GM03348 (cell line): ENCODE measurements at regions not wholly inside any gene's neighbourhood (a gene's known extent, or its start where the extent isn't known, plus 50 kb on each side); places are given as distances from the start of the nearest gene placed in this dataset.
"Not testable (repeated sequence)": the region's sequence is repeated elsewhere in the genome, so short reads cannot be mapped to it uniquely, and the experiment has no call there.

Experiments
- DNase-seq: peaks from one replicate; pipeline ENCODE4 v3.0.0; 2012; ENCODE audit warnings: low spot score

DNA sequence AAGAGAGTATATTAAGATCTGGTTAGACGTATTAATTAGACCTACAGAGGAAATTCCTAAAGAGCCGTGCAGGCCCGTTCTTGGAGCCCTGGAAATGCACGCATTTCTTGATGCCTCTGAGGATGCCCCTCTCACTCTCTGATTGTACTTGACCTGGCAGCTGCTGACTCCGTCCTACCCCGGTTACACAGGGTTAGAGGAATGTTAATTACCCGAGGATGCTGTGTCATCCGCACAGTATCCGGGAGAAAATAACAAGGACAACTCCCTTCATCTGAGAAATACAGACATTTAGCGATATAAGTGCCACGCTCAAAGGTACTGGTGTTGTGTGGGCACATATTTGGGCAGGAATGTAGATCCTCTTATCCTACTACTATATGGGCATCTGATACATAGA, 404.6 kb upstream of the FAT1 start:
- DNase-seq, result peak; percentile 75

DNA sequence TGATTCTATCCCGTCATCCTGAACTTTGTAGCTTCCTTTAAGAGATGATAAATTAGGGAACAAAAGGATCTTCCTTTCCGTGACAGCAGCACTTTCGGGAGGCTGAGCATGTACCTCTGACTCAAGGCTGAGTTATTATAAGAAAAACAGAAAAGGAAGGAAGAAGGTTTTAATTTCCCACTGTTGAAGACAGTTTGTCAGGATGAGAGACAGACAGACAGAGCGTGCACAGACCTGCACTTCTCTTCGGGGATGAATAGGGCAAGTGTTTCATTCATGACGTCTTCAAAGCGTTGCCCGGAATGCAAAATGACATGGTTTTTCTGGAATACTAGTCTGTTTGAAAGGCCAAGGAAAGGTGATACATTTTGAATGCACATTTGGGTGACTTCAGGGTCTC, 405.3 kb upstream of the FAT1 start:
- peak; percentile 25 for DNase-seq

- not testable (repeated sequence) for DNase-seq
These were observed 408.2 kb upstream of the FAT1 start for GRCh38 chr4:187131826-187132225.

GRCh38 chr4:187135878-187136277, 412.2 kb upstream of the FAT1 start:
- DNase-seq, result no peak

DNA sequence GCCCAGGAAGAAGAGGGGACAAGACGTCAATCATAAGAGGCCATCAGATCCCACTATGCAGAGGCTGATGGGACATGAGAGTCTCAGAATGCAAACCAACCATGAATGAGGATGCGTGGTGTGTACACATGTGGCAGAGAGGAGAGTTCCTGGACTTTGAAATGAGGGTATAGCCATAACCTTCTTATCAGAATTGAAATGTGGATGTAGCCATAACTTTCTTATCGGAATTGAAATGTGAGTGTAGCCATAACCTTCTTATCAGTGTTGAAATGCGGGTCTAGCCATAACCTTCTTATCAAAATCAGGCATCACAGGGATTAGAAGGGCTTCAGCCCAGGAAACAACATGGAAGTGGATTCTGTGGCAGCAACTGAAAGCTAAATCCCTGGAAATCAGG, 415.5 kb upstream of the FAT1 start:
- no peak for DNase-seq

DNA sequence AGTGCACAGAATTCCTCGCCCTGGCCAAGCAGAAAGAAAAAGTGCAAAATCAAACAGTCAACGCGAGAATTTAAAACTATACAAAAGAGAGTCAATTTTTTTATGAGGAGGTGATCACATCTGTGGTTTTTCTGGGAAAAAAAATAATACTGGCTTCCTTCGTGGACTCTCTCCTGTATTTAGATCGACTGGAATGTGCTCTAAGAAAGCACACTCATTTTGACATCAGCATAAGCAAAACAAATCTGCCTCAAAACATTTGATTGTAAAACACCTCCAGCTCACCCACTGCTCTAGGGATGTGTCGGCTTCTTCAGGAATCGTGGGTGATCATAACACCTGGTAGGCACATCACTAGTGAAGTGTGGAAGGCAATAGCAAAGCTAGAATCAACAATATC, 417.4 kb upstream of the FAT1 start:
- DNase-seq, result no peak

DNA sequence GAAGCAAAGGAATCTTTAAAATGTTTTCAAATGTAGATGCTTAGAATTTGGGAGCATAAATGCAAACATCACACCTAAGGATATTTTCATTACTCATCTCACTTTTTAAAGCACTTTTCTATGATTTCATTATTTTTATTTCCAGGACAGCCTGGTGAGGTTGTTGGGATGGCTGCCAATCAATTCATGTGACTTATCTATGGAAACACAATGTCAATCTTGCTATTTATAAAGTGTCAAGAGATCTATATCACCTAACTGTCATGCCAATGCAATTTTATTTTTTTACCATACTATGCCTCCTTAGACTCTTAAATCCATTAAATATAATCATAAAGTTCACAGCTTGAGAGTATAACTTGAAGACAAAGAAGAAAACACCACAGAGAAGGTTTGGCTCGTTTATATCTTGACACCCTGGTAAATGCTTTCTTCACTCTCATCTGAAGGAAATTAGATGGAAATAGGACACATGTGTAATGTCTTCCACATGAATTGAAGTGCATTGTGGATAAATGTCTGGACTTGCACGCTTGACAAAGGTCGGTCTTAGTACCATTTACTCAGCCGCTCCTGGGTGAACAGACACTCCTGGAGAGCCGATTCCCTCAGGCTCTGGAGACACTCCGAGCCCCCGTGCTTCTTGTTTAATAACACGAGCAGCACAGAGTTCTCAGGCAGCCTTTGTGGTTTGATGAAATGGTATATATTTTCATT, 425.7 kb upstream of the FAT1 start:
- no peak for DNase-seq

DNA sequence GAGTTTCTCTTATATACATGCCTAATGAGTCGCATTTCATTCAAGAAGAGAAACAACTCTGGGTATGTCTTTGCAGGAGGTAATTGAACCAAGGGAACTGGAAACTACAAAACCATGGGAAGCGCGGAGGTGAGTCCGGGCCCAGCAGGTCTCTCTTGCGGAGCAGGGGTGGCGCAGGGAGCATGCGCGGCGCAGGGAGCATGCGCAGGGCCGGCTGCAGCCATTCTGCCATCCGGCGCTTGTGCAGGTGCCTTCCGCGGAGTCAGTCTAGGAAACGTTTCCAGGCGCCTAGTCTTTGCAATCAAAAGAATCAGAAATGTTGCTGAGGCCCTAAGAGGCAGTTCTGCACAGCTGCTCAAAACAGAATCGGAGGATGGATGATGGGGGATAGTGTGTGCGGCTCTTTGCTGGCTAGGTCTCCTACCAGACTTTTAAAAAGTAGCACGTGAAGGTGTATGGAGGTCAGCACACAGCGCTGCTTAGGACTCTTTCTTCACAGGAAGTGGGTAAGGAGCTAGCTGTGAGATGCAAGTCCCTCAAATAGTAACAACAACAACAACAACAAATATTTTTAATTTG, 433.8 kb upstream of the FAT1 start:
- DNase-seq, result no peak

GRCh38 chr4:187158003-187158402, 434.3 kb upstream of the FAT1 start:
- no peak for DNase-seq

- no peak for DNase-seq
These were observed 436.8 kb upstream of the FAT1 start for GRCh38 chr4:187160486-187160885.

DNA sequence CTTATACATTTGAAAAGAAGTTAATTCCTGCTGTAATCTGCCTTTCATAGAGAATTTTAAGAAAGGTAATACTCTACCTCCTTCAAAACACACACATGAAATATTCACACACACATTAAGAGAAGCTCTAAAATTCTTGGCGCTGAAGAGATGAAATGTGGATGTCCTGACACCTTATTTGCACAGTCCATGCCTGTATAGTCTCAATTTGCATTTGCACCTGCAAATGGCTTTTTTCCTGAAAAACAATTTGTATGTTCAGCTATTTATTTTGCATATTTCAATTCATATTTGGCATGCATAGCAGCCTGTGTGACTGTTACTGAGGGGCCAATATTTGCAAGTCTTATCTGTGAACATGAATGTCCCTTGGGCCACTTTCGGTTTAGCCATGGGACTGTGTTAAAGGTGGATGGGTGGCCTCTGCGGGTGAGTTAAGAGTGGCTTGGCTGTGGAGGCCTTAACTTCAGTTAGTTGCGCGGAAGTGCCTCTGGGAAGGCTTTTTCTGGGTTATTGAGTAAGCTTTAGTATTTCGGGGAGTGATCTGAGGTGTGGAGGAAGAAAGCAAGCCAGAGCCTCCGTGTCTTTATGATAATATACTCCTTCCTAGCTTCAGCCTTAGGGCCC, 443.3 kb upstream of the FAT1 start:
- DNase-seq, result no peak

DNA sequence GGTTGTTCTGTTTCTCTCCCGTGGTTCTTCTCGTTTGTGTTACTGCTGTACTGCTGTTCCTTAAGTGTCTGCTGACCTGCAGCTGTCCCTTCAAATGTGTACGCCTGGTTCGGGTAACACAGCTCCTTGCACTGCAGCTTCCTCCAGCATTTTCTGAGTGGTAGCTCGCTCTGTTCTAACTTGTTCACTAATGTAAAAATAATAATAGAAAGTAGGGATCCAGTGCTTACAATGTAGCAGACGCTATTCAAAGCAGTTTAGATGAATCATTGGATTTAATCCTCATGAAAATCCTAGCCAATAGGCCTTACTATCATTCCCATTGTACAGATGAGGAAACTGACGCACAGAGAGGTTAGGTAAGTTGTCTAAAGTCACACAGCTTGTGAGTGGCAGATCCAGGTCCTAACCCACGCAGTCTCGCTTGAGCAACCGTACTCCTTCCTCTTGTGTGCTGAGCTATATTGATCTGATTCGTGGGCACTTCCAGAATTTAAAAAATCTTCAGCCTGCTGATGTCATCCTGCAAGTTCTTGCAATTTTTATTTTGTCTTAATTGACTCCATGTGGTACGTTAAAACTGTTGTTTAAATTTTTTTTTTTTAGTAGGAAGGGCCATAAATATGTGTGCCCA, 448.2 kb upstream of the FAT1 start:
- peak; percentile 67 for DNase-seq

DNA sequence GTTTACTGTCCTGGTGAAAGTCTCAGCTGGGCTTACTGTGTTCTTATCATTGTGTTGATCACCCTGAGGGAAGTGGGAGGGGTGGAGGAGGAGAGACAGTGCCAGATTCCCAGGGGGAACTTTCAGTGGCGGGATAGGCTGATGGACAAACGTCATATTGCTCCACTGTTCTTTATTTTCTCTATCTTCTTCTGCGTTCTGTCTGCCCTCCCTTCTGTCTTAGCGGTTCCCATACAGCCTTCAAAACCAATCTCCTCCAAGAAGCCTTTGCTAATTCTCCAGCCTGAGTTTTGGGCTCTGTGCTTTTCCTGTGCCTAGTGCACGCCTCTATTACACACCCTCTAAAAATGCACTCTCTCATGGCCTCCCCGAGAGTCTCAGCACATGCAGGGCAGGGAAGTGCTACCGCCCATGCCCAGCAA, 448.7 kb upstream of the FAT1 start:
- peak; percentile 79 for DNase-seq

DNA sequence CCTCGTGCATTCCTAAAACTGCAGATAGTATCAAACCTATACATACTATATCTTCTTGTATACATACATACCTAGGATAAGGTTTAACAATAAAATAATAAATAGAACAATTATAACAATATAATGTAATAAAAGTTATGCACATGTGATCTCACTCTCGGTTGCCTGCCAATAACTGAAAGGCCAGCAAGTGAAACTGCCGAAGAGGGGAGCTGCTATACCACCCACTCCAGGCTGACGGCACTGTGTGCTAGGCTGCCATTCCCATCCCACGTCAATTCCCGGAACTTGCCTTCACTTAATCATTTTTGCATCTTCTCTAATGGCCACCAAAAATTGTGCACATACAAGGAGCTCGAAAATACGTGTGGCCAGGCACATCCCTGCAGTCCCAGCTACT, 451.1 kb upstream of the FAT1 start:
- no peak for DNase-seq

DNA sequence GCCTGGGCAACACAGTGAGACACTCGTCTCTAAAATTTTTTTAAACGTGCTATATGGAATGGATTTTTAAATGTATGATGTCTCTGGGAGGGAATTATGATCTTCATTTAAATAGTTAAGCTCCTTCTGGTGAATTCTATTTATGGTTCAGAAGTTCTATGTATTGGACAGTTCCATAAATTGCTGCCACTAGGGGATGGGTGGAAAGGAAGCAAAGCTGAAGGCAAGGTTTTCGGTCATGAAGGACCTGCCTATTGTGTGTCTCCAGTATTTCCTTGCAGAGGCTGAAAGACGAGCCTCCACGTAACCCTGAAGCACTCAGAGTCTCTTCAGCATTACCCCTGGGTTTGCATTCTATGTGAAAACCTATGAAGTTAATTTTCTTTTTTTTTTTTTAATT, 451.5 kb upstream of the FAT1 start:
- DNase-seq, result no peak

- no peak for DNase-seq
These were observed 452.7 kb upstream of the FAT1 start for GRCh38 chr4:187176261-187176910.

GRCh38 chr4:187178084-187178483, 454.4 kb upstream of the FAT1 start:
- no peak for DNase-seq

- no peak for DNase-seq
These were observed 454.9 kb upstream of the FAT1 start for GRCh38 chr4:187178587-187178986.

- DNase-seq, result no peak
These were observed 455.7 kb upstream of the FAT1 start for GRCh38 chr4:187179086-187180058.

DNA sequence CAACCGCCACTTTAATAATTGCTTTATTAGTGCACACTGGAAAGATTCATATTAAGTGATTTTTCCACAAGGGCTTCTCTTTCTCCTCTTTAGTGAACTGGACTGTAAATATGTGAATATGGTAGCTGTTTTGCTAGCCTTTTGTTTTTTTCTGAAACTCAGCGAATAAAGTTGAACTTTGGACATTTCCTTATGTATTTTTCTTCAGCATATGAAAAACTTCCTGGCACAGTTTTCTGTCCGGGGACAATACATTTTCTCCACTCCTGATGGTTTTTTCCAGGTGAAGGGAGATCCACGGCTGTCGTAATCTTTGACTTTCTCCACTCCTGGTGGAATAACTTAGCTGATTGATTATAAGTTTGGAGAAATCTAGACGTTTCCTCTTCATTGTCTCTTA, 457.4 kb upstream of the FAT1 start:
- DNase-seq, result no peak

- DNase-seq, result no peak
These were observed 459.7 kb upstream of the FAT1 start for GRCh38 chr4:187183346-187183745.
